Putamen (tissue), 1 donor: ENCODE measurements at regions not wholly inside any gene's neighbourhood (a gene's known extent, or its start where the extent isn't known, plus 50 kb on each side); places are given as distances from the start of the nearest gene placed in this dataset.
"Not testable (repeated sequence)": the region's sequence is repeated elsewhere in the genome, so short reads cannot be mapped to it uniquely, and the experiment has no call there.

ENCODE experiments used
- DNase-seq: peaks from one replicate; pipeline ENCODE4 v3.0.0-alpha.2; 2016; ENCODE audit warnings: low spot score

GRCh38 chr3:166669781-166670180 lies 710.3 kb downstream of the ZBBX start:
- DNase-seq: no peak

- DNase-seq: no peak
Observed at GRCh38 chr3:166663194-166663593, 716.9 kb downstream of the ZBBX start.

- DNase-seq: no peak
Observed at GRCh38 chr3:166661621-166662020, 718.5 kb downstream of the ZBBX start.

- DNase-seq: no peak
Observed at GRCh38 chr3:166660962-166661361, 719.1 kb downstream of the ZBBX start.

- no peak for DNase-seq
Observed at GRCh38 chr3:166637984-166638530, 742.0 kb downstream of the ZBBX start.

GRCh38 chr3:166634091-166634746 lies 745.9 kb downstream of the ZBBX start:
- DNase-seq: no peak

- DNase-seq: no peak
Observed at GRCh38 chr3:166630190-166630589, 749.9 kb downstream of the ZBBX start.

GRCh38 chr3:166613365-166613764 lies 766.7 kb downstream of the ZBBX start:
- no peak for DNase-seq

GRCh38 chr3:166612761-166613160 lies 767.3 kb downstream of the ZBBX start:
- DNase-seq: not testable (repeated sequence)

- DNase-seq: no peak
Observed at GRCh38 chr3:166607933-166608521, 770.8 kb upstream of the BCHE start.

- no peak for DNase-seq
Observed at GRCh38 chr3:166606988-166607387, 769.8 kb upstream of the BCHE start.

- no peak for DNase-seq
Observed at GRCh38 chr3:166593776-166594175, 756.6 kb upstream of the BCHE start.

- no peak for DNase-seq
Observed at GRCh38 chr3:166582236-166582635, 745.0 kb upstream of the BCHE start.

GRCh38 chr3:166580561-166580960 lies 743.3 kb upstream of the BCHE start:
- no peak for DNase-seq

GRCh38 chr3:166575161-166575560 lies 737.9 kb upstream of the BCHE start:
- DNase-seq: no peak

- not testable (repeated sequence) for DNase-seq
Observed at GRCh38 chr3:166571686-166572085, 734.5 kb upstream of the BCHE start.

GRCh38 chr3:166570102-166570501 lies 732.9 kb upstream of the BCHE start:
- DNase-seq: no peak

GRCh38 chr3:166569589-166569988 lies 732.4 kb upstream of the BCHE start:
- no peak for DNase-seq

GRCh38 chr3:166560253-166560652 lies 723.0 kb upstream of the BCHE start:
- DNase-seq: no peak

GRCh38 chr3:166556955-166557354 lies 719.7 kb upstream of the BCHE start:
- DNase-seq: no peak

GRCh38 chr3:166554023-166554422 lies 716.8 kb upstream of the BCHE start:
- no peak for DNase-seq

GRCh38 chr3:166533740-166534139 lies 696.5 kb upstream of the BCHE start:
- no peak for DNase-seq

GRCh38 chr3:166531730-166532129 lies 694.5 kb upstream of the BCHE start:
- no peak for DNase-seq

- DNase-seq: no peak
Observed at GRCh38 chr3:166527325-166527724, 690.1 kb upstream of the BCHE start.
